Neural cell (in vitro differentiated cells): ENCODE measurements at regions not wholly inside any gene's neighbourhood (a gene's known extent, or its start where the extent isn't known, plus 50 kb on each side); places are given as distances from the start of the nearest gene placed in this dataset.

Experiments used
- MXI1 ChIP-seq: fragments of 450-650 bp; conservative IDR thresholded peaks from 2 replicates; pipeline ENCODE4 v1.6.1; 2014; ENCODE audit warnings: antibody characterized with exemption, mild to moderate bottlenecking; ENCODE audit not compliant: poor library complexity, severe bottlenecking
- TAF1 ChIP-seq: IDR thresholded peaks from 2 replicates; pipeline ENCODE4 v1.6.1; 2012; ENCODE audit warnings: low read depth
- TF ChIP-seq, protein P1 (sequence below): fragments of 450-650 bp; IDR thresholded peaks from 2 replicates; pipeline ENCODE4 v1.5.1; 2014; ENCODE audit warnings: antibody characterized with exemption, mild to moderate bottlenecking, moderate library complexity; ENCODE audit not compliant: poor library complexity, severe bottlenecking
- TF ChIP-seq, protein P2 (sequence below): IDR thresholded peaks from 2 replicates; pipeline ENCODE4 v1.6.1; 2012; ENCODE audit warnings: borderline replicate concordance

DNA sequence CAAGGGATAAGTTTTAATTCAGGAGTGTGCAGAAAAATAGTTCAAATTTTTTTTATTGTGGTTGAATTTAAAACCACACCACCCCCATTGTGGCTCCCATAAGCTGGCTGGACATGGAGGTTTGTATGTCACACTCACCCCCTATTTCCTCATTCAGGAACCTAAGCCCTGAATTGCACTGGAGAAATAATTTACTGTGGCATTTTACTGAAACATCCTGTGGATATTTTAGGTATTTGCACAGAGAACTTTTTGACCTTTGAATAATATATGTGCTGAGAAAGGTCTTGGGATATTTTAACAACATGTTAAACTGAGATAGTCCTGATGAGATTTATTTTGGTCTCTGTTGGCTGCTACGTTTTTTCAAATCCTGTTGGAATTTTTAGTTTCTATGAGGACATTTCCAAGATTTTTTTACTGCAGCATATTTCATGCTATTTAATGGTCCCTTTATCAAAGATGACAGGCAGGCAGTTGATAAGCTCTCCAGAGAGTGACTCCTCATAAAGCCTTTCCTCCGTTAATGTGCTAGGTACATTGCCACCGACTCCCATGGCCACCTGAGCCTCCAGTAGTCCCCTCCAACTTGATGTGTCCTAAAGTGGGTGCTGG is 51.2 kb upstream of the PALM2AKAP2 start:
- TF ChIP-seq, protein P1, sequence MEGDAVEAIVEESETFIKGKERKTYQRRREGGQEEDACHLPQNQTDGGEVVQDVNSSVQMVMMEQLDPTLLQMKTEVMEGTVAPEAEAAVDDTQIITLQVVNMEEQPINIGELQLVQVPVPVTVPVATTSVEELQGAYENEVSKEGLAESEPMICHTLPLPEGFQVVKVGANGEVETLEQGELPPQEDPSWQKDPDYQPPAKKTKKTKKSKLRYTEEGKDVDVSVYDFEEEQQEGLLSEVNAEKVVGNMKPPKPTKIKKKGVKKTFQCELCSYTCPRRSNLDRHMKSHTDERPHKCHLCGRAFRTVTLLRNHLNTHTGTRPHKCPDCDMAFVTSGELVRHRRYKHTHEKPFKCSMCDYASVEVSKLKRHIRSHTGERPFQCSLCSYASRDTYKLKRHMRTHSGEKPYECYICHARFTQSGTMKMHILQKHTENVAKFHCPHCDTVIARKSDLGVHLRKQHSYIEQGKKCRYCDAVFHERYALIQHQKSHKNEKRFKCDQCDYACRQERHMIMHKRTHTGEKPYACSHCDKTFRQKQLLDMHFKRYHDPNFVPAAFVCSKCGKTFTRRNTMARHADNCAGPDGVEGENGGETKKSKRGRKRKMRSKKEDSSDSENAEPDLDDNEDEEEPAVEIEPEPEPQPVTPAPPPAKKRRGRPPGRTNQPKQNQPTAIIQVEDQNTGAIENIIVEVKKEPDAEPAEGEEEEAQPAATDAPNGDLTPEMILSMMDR, result no peak
- no peak for TF ChIP-seq TAF1
- TF ChIP-seq, protein P2, sequence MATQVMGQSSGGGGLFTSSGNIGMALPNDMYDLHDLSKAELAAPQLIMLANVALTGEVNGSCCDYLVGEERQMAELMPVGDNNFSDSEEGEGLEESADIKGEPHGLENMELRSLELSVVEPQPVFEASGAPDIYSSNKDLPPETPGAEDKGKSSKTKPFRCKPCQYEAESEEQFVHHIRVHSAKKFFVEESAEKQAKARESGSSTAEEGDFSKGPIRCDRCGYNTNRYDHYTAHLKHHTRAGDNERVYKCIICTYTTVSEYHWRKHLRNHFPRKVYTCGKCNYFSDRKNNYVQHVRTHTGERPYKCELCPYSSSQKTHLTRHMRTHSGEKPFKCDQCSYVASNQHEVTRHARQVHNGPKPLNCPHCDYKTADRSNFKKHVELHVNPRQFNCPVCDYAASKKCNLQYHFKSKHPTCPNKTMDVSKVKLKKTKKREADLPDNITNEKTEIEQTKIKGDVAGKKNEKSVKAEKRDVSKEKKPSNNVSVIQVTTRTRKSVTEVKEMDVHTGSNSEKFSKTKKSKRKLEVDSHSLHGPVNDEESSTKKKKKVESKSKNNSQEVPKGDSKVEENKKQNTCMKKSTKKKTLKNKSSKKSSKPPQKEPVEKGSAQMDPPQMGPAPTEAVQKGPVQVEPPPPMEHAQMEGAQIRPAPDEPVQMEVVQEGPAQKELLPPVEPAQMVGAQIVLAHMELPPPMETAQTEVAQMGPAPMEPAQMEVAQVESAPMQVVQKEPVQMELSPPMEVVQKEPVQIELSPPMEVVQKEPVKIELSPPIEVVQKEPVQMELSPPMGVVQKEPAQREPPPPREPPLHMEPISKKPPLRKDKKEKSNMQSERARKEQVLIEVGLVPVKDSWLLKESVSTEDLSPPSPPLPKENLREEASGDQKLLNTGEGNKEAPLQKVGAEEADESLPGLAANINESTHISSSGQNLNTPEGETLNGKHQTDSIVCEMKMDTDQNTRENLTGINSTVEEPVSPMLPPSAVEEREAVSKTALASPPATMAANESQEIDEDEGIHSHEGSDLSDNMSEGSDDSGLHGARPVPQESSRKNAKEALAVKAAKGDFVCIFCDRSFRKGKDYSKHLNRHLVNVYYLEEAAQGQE, result no peak
- TF ChIP-seq MXI1, result no peak
